Head of caudate nucleus (tissue), 42 donors: ENCODE measurements at regions not wholly inside any gene's neighbourhood (a gene's known extent, or its start where the extent isn't known, plus 50 kb on each side); places are given as distances from the start of the nearest gene placed in this dataset.
"Not testable (repeated sequence)": the region's sequence is repeated elsewhere in the genome, so short reads cannot be mapped to it uniquely, and the experiment has no call there.

ENCODE experiments used
- DNase-seq, 42 donors: peaks; one replicate each; pipeline versions ENCODE4 v3.0.0 to v3.0.0-alpha.2; 2020 to 2021; ENCODE audit warnings: mixed read lengths in 7 of 42
- intact Hi-C: fragments of 100-400 bp; cut with DNase I; formaldehyde crosslinking; loops from one replicate; pipeline ENCODE4 v1.15.0; 2022

DNA sequence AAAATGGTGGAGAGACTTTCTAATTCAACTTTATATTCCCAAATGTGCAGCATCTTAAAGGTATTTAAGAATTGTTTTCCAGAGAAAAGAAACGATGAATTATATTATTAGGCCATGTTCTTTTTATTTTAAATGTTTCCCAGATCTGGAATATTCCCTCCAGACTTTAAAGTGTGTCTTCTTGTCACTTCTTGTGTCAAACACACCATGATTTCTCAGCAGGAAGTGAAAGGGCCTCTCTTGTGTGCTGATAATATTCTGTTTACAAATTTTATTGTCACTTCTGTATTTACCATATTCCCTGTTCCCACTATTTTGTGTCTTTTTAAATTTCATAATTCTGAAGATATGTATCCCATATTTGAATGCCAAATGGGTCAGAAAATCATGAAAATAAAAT, 455.0 kb upstream of the FLRT2 start:
- intact Hi-C loops: no loop called here
- no peak for DNase-seq

DNA sequence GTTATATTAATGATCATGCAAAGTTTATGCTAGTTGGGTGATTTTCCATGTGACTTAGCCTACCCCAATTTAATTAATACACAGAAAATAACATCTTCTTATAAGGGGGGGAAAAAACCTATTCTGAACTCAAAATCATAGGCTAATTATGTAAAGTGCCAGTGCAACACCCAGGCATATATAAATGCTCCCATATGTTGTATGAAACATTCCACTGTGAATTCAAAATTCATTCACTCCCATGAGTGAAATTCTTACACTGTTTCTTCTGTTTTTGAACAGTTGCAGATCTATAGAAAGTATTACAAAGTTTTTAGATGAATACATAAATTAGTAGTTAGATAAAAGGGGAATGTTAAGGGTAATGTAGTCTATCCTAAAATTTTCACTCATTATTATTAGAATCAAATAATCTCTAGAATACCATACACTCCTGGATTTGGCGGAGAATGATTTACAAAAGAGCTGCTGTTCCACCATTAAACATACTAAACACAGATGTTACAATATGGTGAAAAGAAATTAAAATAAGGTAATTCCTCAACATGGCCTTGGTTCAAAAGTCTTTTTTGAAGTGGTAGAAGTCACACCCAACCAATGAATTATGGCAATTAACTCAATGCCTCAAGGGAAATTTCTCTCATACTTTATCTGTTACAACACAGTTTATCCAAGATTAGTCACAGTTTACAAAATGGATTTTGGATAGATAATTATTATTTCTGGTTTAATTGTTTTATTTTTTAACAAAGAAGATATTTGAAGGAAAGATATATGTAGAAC, 454.1 kb upstream of the FLRT2 start:
- no peak for DNase-seq
- intact Hi-C loops: no loop called here

DNA sequence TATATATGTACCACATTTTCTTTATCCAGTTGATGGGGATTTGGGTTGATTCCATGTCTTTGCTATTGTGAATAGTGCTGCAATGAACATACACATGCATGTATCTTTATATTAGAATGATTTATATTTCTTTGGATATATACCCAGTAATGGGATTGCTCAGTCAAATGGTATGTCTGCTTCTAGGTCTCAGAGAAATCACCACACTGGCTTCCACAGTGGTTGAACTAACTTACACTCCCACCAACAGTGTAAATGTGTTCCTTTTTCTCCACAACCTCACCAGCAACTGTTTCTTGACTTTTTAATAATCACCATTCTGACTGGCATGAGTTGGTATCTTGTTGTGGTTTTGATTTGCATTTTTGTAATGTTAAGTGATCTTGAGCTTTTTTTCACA, 452.2 kb upstream of the FLRT2 start:
- not testable (repeated sequence) for DNase-seq

DNA sequence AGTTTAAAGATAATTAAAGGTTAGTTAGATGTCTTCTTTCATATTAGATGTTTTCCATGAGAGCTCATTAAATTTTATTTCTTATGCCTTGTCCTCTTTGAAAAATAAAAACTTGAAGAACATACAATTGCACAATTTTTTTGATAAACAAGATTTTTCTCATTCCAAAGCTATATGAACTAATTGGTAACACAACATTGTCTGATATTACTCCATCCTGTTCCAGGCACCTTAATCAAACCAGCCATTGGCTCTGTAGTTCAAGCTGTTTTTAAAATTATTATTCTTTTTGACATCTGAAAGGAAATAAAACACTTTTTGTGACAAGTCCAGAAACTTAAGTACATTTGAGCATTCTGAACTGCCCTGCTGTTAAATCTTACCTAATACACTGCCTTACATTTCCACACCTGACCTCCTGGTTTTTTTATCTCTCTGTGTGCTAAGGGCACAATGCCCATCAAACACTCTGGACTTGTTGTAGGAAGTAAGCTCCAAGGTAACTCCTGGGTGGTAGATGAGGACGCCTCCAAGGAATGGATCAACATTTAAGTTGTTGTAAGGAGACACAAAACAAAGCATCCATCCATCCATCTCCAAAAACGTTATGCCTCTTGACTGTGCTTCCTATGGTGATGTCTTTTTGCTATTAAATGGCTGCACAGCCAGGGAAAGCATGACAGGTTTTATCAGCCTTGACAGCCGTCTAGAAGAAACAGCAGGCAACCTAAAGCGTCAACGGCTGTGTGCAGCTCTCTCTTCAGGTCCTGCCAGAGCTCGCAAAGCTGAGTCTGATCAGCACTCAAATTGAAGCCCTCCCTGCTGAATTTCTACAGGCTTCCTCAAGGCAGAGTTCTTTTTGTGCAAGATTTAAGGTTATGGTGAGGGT, 449.9 kb upstream of the FLRT2 start:
- intact Hi-C loops: no loop called here
- DNase-seq: no peak

More for the DNA sequence above, 452.2 kb upstream of the FLRT2 start:
- intact Hi-C loops: not testable (repeated sequence)

DNA sequence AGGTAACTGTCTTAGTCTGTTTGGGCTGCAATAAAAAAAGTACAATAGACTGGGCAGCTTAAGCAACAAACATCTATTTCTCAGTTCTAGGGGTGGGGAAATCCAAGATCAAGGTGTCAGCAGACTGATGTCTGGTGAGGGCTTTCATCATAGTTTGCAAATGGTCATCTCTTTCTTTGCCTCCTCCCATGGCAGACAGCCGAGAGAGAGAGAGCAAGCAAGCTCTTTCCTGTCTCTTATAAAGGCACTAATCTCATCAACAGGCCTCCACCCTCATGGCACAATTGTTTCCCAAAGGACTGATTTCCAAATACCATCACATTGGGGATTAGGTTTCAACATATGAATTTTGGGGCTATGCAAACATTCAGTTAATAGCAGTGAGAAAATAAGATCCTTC, 445.6 kb upstream of the FLRT2 start:
- intact Hi-C loops: no loop called here
- DNase-seq: no peak

DNA sequence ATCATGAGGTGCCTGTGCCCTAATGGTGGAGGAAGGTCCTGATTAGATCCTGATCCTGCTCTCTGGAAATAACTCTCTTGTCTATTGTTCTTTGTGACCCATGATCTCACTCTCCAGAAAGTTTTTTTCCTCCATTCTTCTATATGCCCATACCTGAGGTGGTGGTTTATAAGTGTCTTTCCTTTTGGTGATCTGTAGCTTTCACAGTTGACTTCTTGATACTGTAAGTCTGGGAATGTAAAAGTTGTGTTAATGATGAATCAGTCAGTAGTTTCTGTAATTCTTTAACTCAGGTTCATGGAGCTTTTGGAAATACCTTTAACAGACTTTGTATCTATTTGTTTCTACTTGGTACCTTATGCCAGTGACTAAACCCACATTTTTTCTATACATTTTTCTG, 444.0 kb upstream of the FLRT2 start:
- intact Hi-C loops: no loop called here

DNA sequence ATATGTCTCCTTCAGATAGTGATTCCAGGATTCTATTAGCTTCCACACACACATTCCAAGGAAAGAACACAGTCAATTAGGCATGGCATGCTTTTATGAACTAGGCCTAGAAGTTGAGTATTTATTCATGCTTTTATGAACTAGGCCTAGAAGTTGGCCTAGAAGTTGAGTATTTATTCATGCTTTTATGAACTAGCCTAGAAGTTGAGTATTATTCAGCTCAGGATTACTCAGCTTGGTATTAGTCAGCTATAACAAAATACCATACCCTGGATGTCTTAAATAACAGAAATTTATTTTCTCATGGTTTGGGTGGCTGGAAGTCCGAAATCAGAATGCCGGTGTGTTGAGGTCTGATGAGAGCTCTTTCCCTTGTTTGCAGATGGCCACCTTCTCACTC, 442.7 kb upstream of the FLRT2 start:
- intact Hi-C loops: no loop called here
- DNase-seq: no peak

More for the DNA sequence above, 444.0 kb upstream of the FLRT2 start:
- no peak for DNase-seq

DNA sequence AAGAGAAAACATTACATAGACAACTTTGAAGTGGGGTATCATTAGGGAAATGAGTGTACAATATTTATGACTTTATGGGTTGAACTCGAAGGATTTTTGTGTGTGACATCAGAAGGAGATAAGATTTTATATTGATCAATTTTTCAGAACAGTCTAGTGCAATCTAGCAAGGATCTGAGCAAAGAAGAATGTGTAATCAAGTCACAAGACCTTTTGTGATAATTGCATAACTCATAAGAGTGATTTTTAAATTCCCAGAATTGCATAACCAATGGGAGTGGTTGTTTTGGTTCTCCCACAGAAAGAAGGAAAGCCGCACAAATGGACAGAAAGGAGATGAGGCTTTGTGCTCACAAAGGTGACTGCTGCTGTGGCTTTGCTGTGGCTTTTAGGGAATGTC, 441.8 kb upstream of the FLRT2 start:
- intact Hi-C loops: no loop called here
- no peak for DNase-seq

DNA sequence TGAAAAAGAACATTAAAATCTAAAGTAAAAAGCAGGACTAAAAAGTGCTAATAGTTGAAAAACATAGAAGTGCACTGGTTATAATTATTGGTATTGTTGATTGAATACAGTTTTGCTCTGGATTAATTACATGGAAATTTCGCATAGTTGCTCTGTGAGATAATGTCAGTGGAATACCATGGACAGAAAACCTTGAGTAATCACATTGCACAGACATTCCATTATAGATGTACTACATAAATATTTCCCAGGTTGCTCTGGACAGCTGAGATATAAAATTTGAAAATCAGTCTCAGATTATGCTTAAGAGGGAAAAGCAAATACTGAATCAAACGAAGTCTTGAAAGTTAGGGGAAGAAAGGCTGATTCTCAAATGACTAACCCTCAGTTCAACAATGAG, 439.3 kb upstream of the FLRT2 start:
- intact Hi-C loops: no loop called here
- no peak for DNase-seq

DNA sequence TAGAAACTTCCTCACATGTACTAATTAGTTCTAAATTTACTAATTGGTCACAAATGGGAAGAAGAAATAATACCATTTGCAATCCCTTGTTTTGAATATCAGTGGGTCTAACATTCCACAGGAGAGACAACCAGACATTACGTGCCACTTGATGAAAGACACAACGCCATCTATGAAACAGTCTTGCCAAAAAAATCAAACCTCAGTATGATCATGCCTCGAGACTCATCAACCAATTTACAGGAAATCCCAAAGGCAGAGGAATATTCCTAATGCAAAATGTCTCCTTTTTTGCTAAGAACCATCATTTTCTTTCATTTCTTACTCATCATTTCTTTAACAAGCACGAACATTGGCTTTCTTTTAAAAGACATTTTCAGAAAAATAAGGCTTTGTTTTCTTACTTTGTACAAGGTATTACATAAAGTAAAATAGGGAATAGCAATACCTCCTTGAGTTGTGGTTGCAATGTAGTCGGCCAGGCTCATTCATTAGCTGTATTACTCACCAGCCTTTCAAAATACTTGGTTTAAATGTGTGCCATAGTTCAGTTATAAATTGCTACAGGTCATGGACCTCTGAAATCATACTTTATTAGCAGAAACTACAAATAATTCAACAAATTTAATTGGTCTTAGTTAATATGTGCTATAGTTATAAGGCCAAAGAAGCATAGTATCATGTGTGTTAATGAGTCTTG, 436.2 kb upstream of the FLRT2 start:
- no peak for DNase-seq
- intact Hi-C loops: no loop called here

DNA sequence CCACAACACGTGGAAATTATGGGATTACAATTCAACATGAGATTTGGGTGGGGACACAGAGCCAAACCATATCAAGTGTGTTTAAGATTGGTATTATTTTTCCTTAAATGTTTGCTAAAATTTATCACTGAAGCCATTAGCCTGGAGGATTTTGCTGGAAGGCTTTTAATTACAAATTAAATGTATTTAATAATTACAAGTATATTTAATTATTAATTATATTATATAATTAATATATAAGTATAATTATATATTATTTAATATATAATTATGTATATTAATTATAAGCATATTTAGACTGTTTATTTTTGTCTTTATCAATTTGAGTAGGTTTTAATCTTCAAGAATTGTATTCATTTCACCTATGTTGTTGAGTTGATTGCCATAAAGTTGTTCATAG, 427.4 kb upstream of the FLRT2 start:
- intact Hi-C loops: no loop called here
- no peak for DNase-seq

DNA sequence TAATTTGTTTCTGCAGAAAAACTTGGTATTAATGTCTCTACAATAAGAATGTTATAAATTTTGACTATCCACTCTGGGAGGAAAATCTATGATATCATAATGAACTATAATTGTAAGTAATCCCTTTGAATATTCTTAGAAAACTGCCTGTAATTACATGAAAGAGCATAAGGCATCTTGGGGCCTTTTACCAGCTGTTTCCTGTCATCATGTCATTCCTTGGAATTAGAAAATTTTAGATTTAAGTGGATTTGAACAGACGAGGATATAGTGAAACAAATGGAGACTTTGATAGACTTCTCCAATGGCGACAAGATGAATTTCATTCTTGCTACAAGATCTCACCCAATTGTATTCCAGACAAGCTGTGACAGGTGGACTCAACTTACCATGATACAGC, 423.4 kb upstream of the FLRT2 start:
- intact Hi-C loops: no loop called here
- no peak for DNase-seq

DNA sequence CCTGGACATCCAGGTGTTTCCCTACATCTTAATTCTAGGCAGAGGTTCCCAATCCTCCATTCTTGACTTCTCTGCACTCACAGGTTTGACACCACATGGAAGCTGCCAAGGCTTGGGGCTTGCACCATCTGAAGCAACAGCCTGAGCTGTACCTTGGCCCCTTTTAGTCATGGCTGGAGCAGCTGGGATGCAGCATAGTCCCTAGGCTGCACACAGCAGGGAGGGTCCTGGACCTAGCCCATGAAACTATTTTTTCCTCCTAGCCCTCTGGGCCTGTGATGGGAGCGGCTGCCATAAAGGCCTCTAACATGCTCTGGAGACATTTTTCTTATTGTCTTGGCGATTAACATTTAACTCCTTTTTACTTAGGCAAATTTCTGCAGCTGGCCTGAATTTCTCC, 417.2 kb upstream of the FLRT2 start:
- intact Hi-C loops: no loop called here

DNA sequence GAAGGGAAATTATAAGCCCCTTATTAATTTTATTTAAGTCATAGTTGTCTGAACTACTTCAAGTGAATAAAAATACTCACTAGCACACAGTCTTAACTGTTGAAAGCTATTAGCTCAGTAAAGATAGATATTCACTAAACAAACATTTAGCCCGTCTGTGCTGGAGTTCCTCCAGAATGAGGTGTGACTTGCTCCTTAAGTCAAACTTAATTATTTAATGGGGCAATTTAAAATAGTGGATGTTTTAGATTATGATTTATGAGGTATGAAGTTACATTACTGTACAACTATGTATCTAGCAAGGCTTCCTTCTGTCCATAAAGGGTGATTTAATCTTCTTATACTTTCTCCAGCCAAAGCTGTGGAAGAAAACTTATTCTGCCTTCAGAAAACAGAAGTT, 414.0 kb upstream of the FLRT2 start:
- intact Hi-C loops: no loop called here
- DNase-seq: no peak

More for the DNA sequence above, 417.2 kb upstream of the FLRT2 start:
- no peak for DNase-seq

DNA sequence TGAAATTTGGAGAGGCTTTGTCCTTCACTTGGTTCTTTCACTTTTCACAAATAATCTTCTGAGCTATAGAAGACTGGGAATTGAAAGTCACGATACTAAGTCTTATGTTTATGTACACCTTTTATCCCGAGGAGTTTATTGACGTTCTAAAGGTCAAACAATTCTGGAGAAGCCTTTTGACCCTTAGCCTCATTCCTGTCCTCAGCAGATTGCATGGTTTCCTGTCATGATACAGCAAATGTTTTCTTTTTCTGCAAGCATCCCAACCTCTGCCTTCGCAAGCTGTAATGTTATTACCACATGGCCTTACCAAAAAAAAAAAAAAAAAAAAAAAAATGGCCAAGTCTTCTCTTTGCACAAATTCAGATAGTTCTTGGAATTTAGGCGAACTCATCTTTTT, 411.7 kb upstream of the FLRT2 start:
- DNase-seq: no peak
- intact Hi-C loops: no loop called here

DNA sequence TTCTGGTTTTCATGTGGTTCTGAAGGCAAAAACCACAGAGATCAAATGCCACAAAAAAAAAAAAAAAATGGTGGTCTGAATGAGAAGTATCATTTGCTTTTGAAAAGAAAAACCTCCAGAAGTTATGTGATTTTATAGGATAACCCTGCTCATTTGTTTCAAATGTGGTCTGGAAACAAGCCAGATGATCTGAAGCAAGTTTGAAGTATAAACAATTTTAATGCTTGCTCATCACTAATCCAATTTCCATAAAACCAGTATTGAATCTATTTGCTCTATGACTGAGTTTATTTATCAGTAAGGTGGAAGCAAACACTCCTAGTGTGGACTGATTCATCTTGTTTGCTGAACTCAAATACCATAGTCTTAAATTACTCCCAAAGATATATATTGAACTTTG, 407.3 kb upstream of the FLRT2 start:
- intact Hi-C loops: no loop called here
- no peak for DNase-seq

DNA sequence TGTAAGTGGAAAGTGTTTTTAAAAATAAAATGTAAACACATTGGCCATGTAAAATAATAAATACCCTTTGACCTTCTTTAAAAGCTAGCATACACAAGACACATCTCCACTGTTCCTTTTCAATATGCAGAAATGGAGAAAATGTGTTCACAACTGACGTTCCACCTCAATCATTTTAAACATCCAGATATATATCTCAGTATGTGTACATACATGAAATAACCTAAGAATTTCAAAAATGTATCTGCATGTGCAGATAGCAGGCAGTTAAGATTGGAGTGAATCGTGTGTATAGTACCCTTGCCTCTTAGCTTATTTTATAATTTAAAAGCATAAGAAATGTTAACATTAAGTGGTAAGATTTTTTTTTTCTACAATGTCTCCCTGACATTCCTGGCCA, 406.2 kb upstream of the FLRT2 start:
- intact Hi-C loops: no loop called here
- DNase-seq: no peak

DNA sequence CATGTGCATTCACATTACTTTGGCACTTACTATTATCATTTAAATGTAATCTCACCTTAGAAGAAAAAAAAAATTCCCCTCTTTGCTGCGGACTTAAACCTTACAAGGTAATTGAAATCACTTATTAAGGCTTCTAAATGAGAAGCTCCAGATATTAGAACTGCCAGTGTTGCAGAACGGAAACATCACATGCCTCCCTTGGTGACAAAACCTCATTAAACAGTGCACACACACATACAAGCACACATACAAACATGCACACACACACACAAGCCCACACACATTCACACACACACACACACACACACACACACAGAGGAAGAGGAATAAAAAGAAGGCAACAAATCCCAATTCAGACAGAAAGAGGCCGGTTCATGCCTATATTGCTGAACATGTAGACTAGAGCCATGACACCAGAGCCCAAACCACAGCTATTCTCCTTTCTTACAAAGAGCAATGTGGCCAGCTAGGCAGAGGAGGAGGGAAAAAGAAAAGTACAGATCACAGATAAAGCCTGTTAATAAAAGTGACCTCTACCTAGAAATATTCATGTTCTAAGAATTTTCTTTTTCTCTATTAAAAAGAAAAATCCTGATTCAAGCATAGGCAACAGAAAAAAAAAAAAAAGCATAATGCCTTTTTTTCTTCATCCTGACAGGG, 405.2 kb upstream of the FLRT2 start:
- intact Hi-C loops: no loop called here

DNA sequence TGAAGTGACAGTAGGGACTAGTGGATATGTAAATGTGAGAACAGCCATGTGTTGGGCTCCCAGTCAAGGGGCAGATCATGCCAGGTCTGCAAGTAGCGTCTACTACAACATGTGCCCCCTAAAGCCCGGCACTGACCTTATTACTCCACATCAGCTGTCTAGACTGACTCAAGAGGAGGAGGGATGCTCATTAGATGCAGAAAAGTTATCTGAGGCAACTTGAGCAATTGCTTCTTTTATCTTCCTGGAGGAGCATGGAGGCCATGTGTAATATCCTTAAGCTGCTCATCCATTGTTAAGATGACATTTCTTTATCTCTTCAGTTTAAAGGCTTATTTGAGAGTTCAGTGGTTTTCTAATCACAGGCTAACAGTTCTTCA, 404.7 kb upstream of the FLRT2 start:
- intact Hi-C loops: no loop called here
- no peak for DNase-seq

More for the DNA sequence above, 405.2 kb upstream of the FLRT2 start:
- no peak for DNase-seq

DNA sequence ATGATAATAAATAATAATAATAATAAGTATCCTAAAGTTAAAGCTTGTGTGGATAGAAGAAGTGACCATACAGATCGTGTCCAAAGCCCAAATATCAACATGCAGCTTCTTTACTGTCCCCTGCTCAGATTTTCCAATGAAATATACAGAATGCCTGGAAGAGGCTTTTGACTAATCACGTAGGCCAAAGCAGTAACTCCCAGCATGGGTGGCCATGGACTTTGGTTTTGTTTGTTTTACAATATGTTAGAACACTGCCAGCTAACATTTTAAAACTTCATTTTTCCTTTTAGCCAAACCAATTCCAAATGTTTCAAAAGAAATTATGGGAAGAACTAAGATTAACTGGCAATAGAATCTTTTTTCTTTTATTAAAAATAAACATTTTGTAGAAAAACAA, 400.0 kb upstream of the FLRT2 start:
- DNase-seq: no peak
- intact Hi-C loops: no loop called here
